ENCODE measurements at regions not wholly inside any gene's neighbourhood (a gene's known extent, or its start where the extent isn't known, plus 50 kb on each side); places are given as distances from the start of the nearest gene placed in this dataset.

DNA sequence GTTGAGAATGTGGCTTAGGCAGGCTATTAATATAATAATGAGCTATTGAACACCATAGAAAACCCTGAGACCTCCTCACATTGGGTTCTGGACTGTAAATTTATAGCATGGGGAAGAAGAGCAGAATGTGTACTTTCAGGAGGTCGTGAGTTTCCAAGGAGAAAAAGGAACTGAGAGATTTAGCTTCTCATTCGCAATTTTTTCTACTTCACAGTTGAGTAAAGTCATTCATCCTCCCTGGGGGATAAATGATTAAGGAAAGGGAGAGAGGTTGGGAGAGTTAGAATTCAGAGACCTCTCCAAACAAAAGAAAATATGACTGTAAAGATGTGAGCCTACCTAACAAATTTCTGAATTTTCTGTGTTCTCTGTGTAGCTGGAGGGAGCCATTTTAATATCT, 205.8 kb upstream of the CYRIA start:
- Histone ChIP-seq H3K4me1 (no peaks in the 10 kb centered on the region), H3K9me3 (no peaks in the 10 kb centered on the region), H3K27me3 (no peaks in the 10 kb centered on the region), H3K27ac (no peak overlapping the region), H3K36me3 (no peaks in the 10 kb centered on the region), H3K4me3 (no peak overlapping the region)
- intact Hi-C loops (cut with DNase I; ENCODE audit: low total_unique reads): no loop called here
- DNase-seq: no peak
- 53 to 79% (median 61%) methylated on average over 2 of the region's 2 CpGs for WGBS, 5 donors
- TF ChIP-seq POLR2A (IDR thresholded peaks at IDR 0.05): no peak
- TF ChIP-seq POLR2AphosphoS5 (IDR thresholded peaks at IDR 0.05): no peak
- TF ChIP-seq, protein P1, sequence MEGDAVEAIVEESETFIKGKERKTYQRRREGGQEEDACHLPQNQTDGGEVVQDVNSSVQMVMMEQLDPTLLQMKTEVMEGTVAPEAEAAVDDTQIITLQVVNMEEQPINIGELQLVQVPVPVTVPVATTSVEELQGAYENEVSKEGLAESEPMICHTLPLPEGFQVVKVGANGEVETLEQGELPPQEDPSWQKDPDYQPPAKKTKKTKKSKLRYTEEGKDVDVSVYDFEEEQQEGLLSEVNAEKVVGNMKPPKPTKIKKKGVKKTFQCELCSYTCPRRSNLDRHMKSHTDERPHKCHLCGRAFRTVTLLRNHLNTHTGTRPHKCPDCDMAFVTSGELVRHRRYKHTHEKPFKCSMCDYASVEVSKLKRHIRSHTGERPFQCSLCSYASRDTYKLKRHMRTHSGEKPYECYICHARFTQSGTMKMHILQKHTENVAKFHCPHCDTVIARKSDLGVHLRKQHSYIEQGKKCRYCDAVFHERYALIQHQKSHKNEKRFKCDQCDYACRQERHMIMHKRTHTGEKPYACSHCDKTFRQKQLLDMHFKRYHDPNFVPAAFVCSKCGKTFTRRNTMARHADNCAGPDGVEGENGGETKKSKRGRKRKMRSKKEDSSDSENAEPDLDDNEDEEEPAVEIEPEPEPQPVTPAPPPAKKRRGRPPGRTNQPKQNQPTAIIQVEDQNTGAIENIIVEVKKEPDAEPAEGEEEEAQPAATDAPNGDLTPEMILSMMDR (IDR thresholded peaks at IDR 0.05): no peak
- TF ChIP-seq EP300 (IDR thresholded peaks at IDR 0.05): no peak

DNA sequence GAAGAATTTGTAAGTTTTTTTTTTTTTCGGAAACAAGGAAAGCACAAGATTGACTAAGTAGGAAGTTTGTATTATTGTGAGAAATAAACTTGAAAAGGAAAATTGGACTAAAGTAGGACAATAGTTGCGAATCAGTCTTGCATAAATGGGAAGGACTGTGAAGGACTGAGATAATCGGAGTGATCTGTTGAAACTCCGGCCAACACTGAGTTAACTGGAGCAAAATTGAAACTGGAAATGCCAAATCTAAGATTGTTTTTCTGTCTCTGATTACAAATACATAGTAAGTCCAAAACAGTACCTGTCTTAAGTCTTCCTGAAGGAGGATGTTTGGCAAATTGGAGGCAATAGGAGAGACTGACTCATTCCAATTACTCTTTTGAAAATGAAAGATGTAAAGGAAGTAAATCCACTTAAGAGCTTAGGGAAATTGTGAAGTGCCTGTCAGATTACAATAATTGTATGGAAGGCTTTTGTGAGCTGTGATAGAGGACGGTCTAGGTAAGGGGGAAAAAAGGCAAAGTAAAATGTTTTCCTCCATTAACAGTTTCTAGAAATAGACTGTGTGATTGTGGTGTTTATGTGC, 204.9 kb upstream of the CYRIA start:
- Histone ChIP-seq H3K4me3 (no peak overlapping the region), H3K9me3 (no peaks in the 10 kb centered on the region), H3K36me3 (no peaks in the 10 kb centered on the region), H3K27me3 (no peaks in the 10 kb centered on the region), H3K27ac (no peak overlapping the region), H3K4me1 (no peaks in the 10 kb centered on the region)
- intact Hi-C loops (cut with DNase I; ENCODE audit: low total_unique reads): no loop called here
- no peak for DNase-seq
- 73 to 85% (median 79%) methylated on average over 5 of the region's 5 CpGs for WGBS, 5 donors
- no peak for TF ChIP-seq POLR2A (IDR thresholded peaks at IDR 0.05)
- TF ChIP-seq EP300 (IDR thresholded peaks at IDR 0.05): no peak
- TF ChIP-seq, protein P1 (IDR thresholded peaks at IDR 0.05): no peak
- TF ChIP-seq POLR2AphosphoS5 (IDR thresholded peaks at IDR 0.05): no peak

DNA sequence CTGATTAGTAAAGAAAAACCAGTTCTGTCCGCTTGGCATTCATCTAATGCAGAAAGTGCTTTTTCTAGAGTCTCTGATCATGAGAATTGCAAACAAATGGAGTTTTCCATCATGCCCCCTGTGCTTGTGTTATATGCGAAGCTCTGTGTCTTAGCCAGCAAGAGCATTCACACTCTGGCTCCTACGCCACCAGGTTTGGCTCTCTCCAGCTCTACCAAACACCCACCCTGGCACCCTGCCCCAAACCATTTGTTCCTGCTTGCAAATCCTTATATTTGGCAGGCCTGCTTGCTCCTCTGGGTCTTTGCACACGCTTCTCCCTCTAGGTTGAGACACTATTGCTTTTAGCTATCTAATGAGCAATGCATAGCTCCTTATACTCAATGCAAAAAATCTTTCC, 204.1 kb upstream of the CYRIA start:
- Histone ChIP-seq H3K27me3 (no peaks in the 10 kb centered on the region), H3K27ac (no peak overlapping the region), H3K4me1 (no peaks in the 10 kb centered on the region), H3K9me3 (no peaks in the 10 kb centered on the region), H3K4me3 (no peak overlapping the region), H3K36me3 (no peaks in the 10 kb centered on the region)
- TF ChIP-seq, protein P1 (IDR thresholded peaks at IDR 0.05): no peak
- TF ChIP-seq EP300 (IDR thresholded peaks at IDR 0.05): no peak
- TF ChIP-seq POLR2AphosphoS5 (IDR thresholded peaks at IDR 0.05): no peak
- TF ChIP-seq POLR2A (IDR thresholded peaks at IDR 0.05): no peak
- no peak for DNase-seq
- WGBS, 5 donors: 80 to 90% (median 86%) methylated on average over 4 of the region's 4 CpGs
- intact Hi-C loops (cut with DNase I; ENCODE audit: low total_unique reads): no loop called here

DNA sequence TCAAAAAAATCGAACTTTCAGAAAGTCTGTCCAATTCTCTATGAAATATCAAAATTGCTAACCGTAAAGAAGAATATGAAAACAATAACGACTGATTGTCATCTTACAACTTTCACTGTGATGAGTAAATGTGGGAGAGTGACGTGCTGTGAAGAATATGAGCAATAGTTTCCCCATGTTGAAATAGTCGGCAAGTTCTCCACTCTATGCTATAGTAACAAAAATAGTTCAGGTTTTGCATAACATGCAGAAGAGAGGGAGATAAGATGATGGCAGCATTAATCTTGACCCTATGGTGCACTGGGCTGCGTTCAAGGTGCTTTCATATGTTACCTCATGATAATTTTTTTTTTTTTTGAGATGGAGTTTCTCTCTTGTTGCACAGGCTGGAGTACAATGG, 196.8 kb upstream of the CYRIA start:
- 80 to 85% (median 82%) methylated on average over 6 of the region's 6 CpGs for WGBS, 5 donors
- no peak for DNase-seq
- no peak for TF ChIP-seq POLR2A (IDR thresholded peaks at IDR 0.05)
- no peak for TF ChIP-seq POLR2AphosphoS5 (IDR thresholded peaks at IDR 0.05)
- TF ChIP-seq, protein P1 (IDR thresholded peaks at IDR 0.05): no peak
- no peak for TF ChIP-seq EP300 (IDR thresholded peaks at IDR 0.05)
- H3K36me3 ChIP-seq: no peaks in the 10 kb centered on the region
- no peak overlapping the region for H3K4me3 ChIP-seq
- intact Hi-C loops (cut with DNase I; ENCODE audit: low total_unique reads): no loop called here
- no peak overlapping the region for H3K27ac ChIP-seq
- peaks cover 0 to 6% (median 0%) of the 10 kb centered on the region in 4 donors for H3K9me3 ChIP-seq
- H3K4me1 ChIP-seq: no peaks in the 10 kb centered on the region
- no peaks in the 10 kb centered on the region for H3K27me3 ChIP-seq

All from stomach (tissue), 8 donors.